HG03469 (cell line): ENCODE measurements at regions not wholly inside any gene's neighbourhood (a gene's known extent, or its start where the extent isn't known, plus 50 kb on each side); places are given as distances from the start of the nearest gene placed in this dataset.

Source experiments
- ATAC-seq: cut with Tn5 transposase; IDR thresholded peaks from one replicate; pipeline ENCODE4 v1.9.1; 2021; ENCODE audit warnings: mild to moderate bottlenecking, moderate library complexity, moderate number of reproducible peaks; ENCODE audit not compliant: unreplicated experiment

GRCh38 chr9:107431461-107431860, 58.1 kb downstream of the KLF4 start:
- ATAC-seq, result no peak

- ATAC-seq, result no peak
These were observed 59.5 kb downstream of the KLF4 start for GRCh38 chr9:107430071-107430470.

- ATAC-seq, result no peak
These were observed 63.4 kb downstream of the KLF4 start for GRCh38 chr9:107426126-107426525.

GRCh38 chr9:107425101-107426025, 64.2 kb downstream of the KLF4 start:
- peak; percentile 86 for ATAC-seq

- ATAC-seq, result no peak
These were observed 66.0 kb downstream of the KLF4 start for GRCh38 chr9:107423540-107423939.

GRCh38 chr9:107422189-107423185, 67.1 kb downstream of the KLF4 start:
- peak; percentile 65 for ATAC-seq

GRCh38 chr9:107410420-107410819, 79.1 kb downstream of the KLF4 start:
- no peak for ATAC-seq

- ATAC-seq, result no peak
These were observed 79.8 kb downstream of the KLF4 start for GRCh38 chr9:107409581-107410389.

- ATAC-seq, result no peak
These were observed 81.9 kb downstream of the KLF4 start for GRCh38 chr9:107407675-107408074.

- no peak for ATAC-seq
These were observed 84.1 kb downstream of the KLF4 start for GRCh38 chr9:107405511-107405910.

GRCh38 chr9:107404736-107405135, 84.8 kb downstream of the KLF4 start:
- ATAC-seq, result no peak

GRCh38 chr9:107404161-107404560, 85.4 kb downstream of the KLF4 start:
- no peak for ATAC-seq

- no peak for ATAC-seq
These were observed 92.2 kb downstream of the KLF4 start for GRCh38 chr9:107397076-107398044.

GRCh38 chr9:107394264-107394663, 95.3 kb downstream of the KLF4 start:
- ATAC-seq, result no peak

- ATAC-seq, result no peak
These were observed 98.8 kb downstream of the KLF4 start for GRCh38 chr9:107390778-107391177.

- no peak for ATAC-seq
These were observed 99.3 kb downstream of the KLF4 start for GRCh38 chr9:107390279-107390678.

- no peak for ATAC-seq
These were observed 99.9 kb downstream of the KLF4 start for GRCh38 chr9:107389617-107390071.

- no peak for ATAC-seq
These were observed 100.7 kb downstream of the KLF4 start for GRCh38 chr9:107388890-107389289.

GRCh38 chr9:107387409-107387808, 102.2 kb downstream of the KLF4 start:
- no peak for ATAC-seq
